Hepatocyte (in vitro differentiated cells): ENCODE measurements at regions not wholly inside any gene's neighbourhood (a gene's known extent, or its start where the extent isn't known, plus 50 kb on each side); places are given as distances from the start of the nearest gene placed in this dataset.

Source experiments
- DNase-seq: peaks from one replicate; pipeline ENCODE4 v3.0.0-alpha.2; 2016; ENCODE audit warnings: low spot score
- H2AFZ ChIP-seq: fragments of 200-600 bp; sonication (generic); 2 replicates; pipeline ENCODE4 v1.6.0; 2016; ENCODE audit warnings: antibody characterized with exemption, mild to moderate bottlenecking
- H3K27ac ChIP-seq: fragments of 200-600 bp; sonication (generic); 2 replicates; pipeline ENCODE4 v1.5.1; 2016; ENCODE audit warnings: mild to moderate bottlenecking
- H3K27me3 ChIP-seq: fragments of 200-600 bp; sonication (generic); 2 replicates; pipeline ENCODE4 v1.6.1; 2016
- H3K36me3 ChIP-seq: fragments of 200-600 bp; sonication (generic); replicated peaks from 2 replicates; pipeline ENCODE4 v1.5.1; 2016; ENCODE audit warnings: low read depth; ENCODE audit not compliant: insufficient read depth
- H3K4me1 ChIP-seq: fragments of 200-600 bp; sonication (generic); 2 replicates; pipeline ENCODE4 v1.5.1; 2016; ENCODE audit warnings: mild to moderate bottlenecking, moderate library complexity; ENCODE audit not compliant: insufficient read depth
- H3K4me2 ChIP-seq: fragments of 200-600 bp; sonication (generic); 2 replicates; pipeline ENCODE4 v1.6.0; 2016
- H3K4me3 ChIP-seq: fragments of 200-600 bp; sonication (generic); 2 replicates; pipeline ENCODE4 v1.5.1; 2016; ENCODE audit warnings: mild to moderate bottlenecking
- H3K79me2 ChIP-seq: fragments of 200-600 bp; sonication (generic); 2 replicates; pipeline ENCODE4 v1.6.0; 2017; ENCODE audit warnings: mild to moderate bottlenecking
- H3K9me2 ChIP-seq: fragments of 200-600 bp; sonication (generic); replicated peaks from 2 replicates; pipeline ENCODE4 v1.6.0; 2017; ENCODE audit warnings: mild to moderate bottlenecking; ENCODE audit not compliant: insufficient read depth
- H3K9me3 ChIP-seq: fragments of 200-600 bp; sonication (generic); 2 replicates; pipeline ENCODE4 v1.5.1; 2016; ENCODE audit warnings: low read depth, mild to moderate bottlenecking
- H4K20me1 ChIP-seq: fragments of 200-600 bp; sonication (generic); 2 replicates; pipeline ENCODE4 v1.6.0; 2016; ENCODE audit warnings: mild to moderate bottlenecking; ENCODE audit not compliant: insufficient read depth, poor library complexity, severe bottlenecking
- EZH2 ChIP-seq: fragments of 200-600 bp; sonication (generic); IDR thresholded peaks from 2 replicates; pipeline ENCODE4 v1.6.1; 2016; ENCODE audit warnings: antibody characterized with exemption, mild to moderate bottlenecking, borderline replicate concordance
- EZH2phosphoT487 ChIP-seq: fragments of 200-600 bp; sonication (generic); IDR thresholded peaks from one replicate; pipeline ENCODE4 v1.6.1; 2018; ENCODE audit warnings: antibody characterized with exemption, mild to moderate bottlenecking, low read depth, moderate library complexity; ENCODE audit not compliant: unreplicated experiment, severe bottlenecking
- WGBS: methylation state at CpG from one replicate; pipeline ENCODE4 v1.1.6; 2016; ENCODE audit warnings: low lambda C conversion rate; ENCODE audit errors: missing lambda C conversion rate; 5-methylcytosine and 5-hydroxymethylcytosine counted together
- TF ChIP-seq, protein P1 (sequence below): fragments of 200-600 bp; sonication (generic); IDR thresholded peaks from 2 replicates; pipeline ENCODE4 v1.5.1; 2016; ENCODE audit warnings: antibody characterized with exemption, mild to moderate bottlenecking; ENCODE audit not compliant: poor library complexity

DNA sequence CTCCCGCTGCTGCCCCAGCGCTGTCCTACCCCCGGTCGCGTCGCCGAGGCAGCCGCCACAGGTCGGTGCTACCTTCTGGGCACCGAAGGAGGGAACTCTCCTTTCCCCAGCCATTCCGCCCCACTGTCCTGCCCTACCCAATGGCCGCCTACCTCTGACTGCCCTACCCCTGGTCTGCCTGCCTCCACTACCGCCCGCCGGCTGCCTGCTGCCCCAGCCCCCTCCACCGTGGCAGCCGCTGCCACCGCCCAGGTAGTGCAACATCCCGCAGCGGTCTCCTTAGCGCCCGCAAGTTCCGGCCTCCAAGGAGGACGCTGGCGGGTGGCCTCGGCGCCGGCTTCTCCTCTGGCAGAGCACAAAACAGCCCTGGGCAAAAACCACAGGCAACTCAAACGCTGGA, 1303.1 kb downstream of the UQCRFS1 start:
- no peak for DNase-seq
- TF ChIP-seq EZH2phosphoT487 = no peak
- TF ChIP-seq, protein P1, sequence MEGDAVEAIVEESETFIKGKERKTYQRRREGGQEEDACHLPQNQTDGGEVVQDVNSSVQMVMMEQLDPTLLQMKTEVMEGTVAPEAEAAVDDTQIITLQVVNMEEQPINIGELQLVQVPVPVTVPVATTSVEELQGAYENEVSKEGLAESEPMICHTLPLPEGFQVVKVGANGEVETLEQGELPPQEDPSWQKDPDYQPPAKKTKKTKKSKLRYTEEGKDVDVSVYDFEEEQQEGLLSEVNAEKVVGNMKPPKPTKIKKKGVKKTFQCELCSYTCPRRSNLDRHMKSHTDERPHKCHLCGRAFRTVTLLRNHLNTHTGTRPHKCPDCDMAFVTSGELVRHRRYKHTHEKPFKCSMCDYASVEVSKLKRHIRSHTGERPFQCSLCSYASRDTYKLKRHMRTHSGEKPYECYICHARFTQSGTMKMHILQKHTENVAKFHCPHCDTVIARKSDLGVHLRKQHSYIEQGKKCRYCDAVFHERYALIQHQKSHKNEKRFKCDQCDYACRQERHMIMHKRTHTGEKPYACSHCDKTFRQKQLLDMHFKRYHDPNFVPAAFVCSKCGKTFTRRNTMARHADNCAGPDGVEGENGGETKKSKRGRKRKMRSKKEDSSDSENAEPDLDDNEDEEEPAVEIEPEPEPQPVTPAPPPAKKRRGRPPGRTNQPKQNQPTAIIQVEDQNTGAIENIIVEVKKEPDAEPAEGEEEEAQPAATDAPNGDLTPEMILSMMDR = no peak
- no peak for TF ChIP-seq EZH2
- no peak overlapping the region for H2AFZ ChIP-seq
- WGBS = 91% methylated on average over 21 of the region's 29 CpGs
- no peaks in the 10 kb centered on the region for H3K4me1 ChIP-seq
- no peak overlapping the region for H3K4me3 ChIP-seq
- H3K27me3 ChIP-seq = no peaks in the 10 kb centered on the region
- H3K79me2 ChIP-seq = no peaks in the 10 kb centered on the region
- H3K9me3 ChIP-seq = no peaks in the 10 kb centered on the region
- no peaks in the 10 kb centered on the region for H3K36me3 ChIP-seq
- H3K27ac ChIP-seq = no peak overlapping the region
- no peaks in the 10 kb centered on the region for H4K20me1 ChIP-seq
- H3K9me2 ChIP-seq = no peaks in the 10 kb centered on the region
- no peak overlapping the region for H3K4me2 ChIP-seq

DNA sequence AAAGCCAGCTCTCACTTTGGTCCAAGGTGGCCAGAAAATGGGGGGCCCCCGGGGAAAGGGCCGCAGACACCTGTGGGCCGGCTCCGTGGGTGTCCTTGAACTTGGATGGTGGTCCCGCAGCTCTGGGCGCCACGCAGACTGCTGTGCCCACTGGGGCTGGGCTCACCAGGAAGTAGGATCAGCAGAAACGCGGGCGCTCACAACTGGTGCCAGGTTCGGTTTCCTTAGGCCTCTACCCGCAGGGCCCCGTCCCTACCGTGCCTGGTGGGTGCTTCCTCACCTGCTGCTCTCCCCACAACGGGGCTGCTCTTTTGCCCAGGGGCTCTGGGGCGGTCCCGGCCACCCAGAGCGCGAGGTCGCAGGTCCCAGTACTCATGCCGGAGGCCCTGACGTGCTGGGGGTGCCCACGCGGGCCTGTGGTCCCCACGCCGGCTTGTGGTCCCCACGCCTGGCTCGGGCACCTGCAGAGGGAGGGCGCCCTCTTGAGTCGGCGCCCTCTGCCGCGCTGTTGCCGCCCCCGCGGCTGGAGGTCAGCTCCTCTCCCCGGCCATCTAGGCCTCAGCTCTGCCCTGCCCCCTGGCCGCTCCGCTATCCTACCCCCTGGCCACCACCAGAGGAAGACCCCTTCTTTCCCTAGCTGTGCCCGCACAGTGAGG, 1303.6 kb downstream of the UQCRFS1 start:
- H4K20me1 ChIP-seq = no peaks in the 10 kb centered on the region
- H3K4me2 ChIP-seq = no peak overlapping the region
- H3K4me1 ChIP-seq = no peaks in the 10 kb centered on the region
- no peaks in the 10 kb centered on the region for H3K36me3 ChIP-seq
- 93% methylated on average over 36 of the region's 40 CpGs for WGBS
- no peak for DNase-seq
- H3K9me2 ChIP-seq = no peaks in the 10 kb centered on the region
- H2AFZ ChIP-seq = no peak overlapping the region
- TF ChIP-seq EZH2phosphoT487 (no peak), EZH2 (no peak)
- TF ChIP-seq, protein P1 = no peak
- H3K27me3 ChIP-seq = no peaks in the 10 kb centered on the region
- H3K4me3 ChIP-seq = no peak overlapping the region
- no peak overlapping the region for H3K27ac ChIP-seq
- H3K79me2 ChIP-seq = no peaks in the 10 kb centered on the region
- H3K9me3 ChIP-seq = no peaks in the 10 kb centered on the region

DNA sequence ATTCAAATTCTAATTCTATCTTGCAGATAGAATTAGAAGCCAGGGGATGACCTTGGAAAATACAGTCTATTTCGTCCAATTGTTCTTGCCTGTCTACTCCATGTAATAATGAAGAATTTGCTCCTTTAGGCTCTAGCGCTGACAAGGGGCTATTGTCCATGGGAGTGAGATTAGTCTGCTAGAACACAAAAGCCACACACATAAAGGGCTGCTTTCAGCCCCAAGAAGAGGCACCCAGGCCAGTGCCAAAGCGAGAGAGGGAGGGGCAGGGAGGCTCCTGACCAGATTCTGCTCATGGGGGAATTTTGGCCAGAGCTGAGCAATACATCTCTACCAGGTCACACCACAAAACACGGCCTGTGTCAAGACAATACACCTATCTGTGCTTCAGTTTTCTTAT, 1306.9 kb downstream of the UQCRFS1 start:
- no peak overlapping the region for H3K4me3 ChIP-seq
- H3K4me1 ChIP-seq = no peaks in the 10 kb centered on the region
- H3K9me2 ChIP-seq = no peaks in the 10 kb centered on the region
- no peaks in the 10 kb centered on the region for H3K36me3 ChIP-seq
- no peaks in the 10 kb centered on the region for H3K79me2 ChIP-seq
- H3K9me3 ChIP-seq = no peaks in the 10 kb centered on the region
- no peak overlapping the region for H2AFZ ChIP-seq
- DNase-seq = no peak
- no peak overlapping the region for H3K27ac ChIP-seq
- 43% methylated on average over 4 of the region's 4 CpGs for WGBS
- no peaks in the 10 kb centered on the region for H4K20me1 ChIP-seq
- no peaks in the 10 kb centered on the region for H3K27me3 ChIP-seq
- H3K4me2 ChIP-seq = no peak overlapping the region
- TF ChIP-seq EZH2 (no peak), EZH2phosphoT487 (no peak)
- TF ChIP-seq, protein P1 = no peak

DNA sequence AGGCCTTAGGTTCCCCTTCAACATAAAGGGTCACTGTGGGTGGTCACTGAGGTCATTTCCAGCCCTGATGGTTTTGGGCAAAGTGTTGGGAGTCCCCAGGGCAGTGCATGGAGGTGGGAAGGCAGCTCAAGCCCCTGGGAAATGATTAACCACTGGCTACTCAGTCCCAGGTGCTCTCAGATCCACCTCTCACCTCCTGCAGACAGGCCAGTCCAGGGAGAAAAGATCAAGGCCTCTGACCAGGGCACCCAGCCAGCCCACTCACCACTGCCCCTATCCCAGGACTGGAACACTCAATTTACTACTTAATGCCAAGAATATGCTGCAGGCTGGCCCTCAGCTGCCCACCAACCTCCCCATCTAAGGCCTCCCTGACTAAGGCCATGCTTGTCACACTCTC, 1307.9 kb downstream of the UQCRFS1 start:
- no peak overlapping the region for H3K27ac ChIP-seq
- H3K4me2 ChIP-seq = no peak overlapping the region
- DNase-seq = no peak
- H3K9me3 ChIP-seq = no peaks in the 10 kb centered on the region
- H4K20me1 ChIP-seq = no peaks in the 10 kb centered on the region
- no peak for TF ChIP-seq EZH2
- H3K36me3 ChIP-seq = no peaks in the 10 kb centered on the region
- no peaks in the 10 kb centered on the region for H3K79me2 ChIP-seq
- H2AFZ ChIP-seq = no peak overlapping the region
- H3K4me3 ChIP-seq = no peak overlapping the region
- H3K4me1 ChIP-seq = no peaks in the 10 kb centered on the region
- no peaks in the 10 kb centered on the region for H3K9me2 ChIP-seq
- no peaks in the 10 kb centered on the region for H3K27me3 ChIP-seq
